ENCODE measurements at regions not wholly inside any gene's neighbourhood (a gene's known extent, or its start where the extent isn't known, plus 50 kb on each side); places are given as distances from the start of the nearest gene placed in this dataset.

GRCh38 chr10:9643782-9644181 lies 1373.9 kb upstream of the CELF2 start:
- no peak for TF ChIP-seq CTCF (IDR thresholded peaks at IDR 0.05; ENCODE audit: insufficient read depth in 1 of 2, low read depth in 1 of 2, low read length in 1 of 2, severe bottlenecking in 1 of 2, unreplicated experiment in 1 of 2)
- peaks cover 6% of the 10 kb centered on the region; the same call in 1 of the 2 replicates for H3K9me3 ChIP-seq
- Mint-ChIP-seq H3K9me3 (ENCODE audit: unreplicated experiment) (peaks cover 29% of the 10 kb centered on the region), H3K27me3 (ENCODE audit: insufficient read depth, unreplicated experiment) (no peaks in the 10 kb centered on the region), H3K4me3 (ENCODE audit: unreplicated experiment) (no peak overlapping the region), H3K36me3 (ENCODE audit: insufficient read depth, unreplicated experiment) (no peaks in the 10 kb centered on the region), H3K27ac (ENCODE audit: unreplicated experiment) (no peak overlapping the region), H3K4me1 (ENCODE audit: low read depth, unreplicated experiment) (no peaks in the 10 kb centered on the region)
- DNase-seq: no peak
- CTCF ChIA-PET: interaction anchor here (0.7 kb wide), 1 partner anchor 219 kb away, joined by 4 read pairs; no protein-coding TSS in a partner anchor
- no peaks in the 10 kb centered on the region for H3K4me1 ChIP-seq
- no TSS peak for BruUV-seq (replicated peaks)
- H3K27me3 ChIP-seq (replicated peaks; ENCODE audit: control insufficient read depth, insufficient read depth, low read length): no peaks in the 10 kb centered on the region
- H3K4me3 ChIP-seq (ENCODE audit: low read depth, low read length): no peak overlapping the region
- intact Hi-C loops (cut with micrococcal nuclease; ENCODE audit: unreplicated experiment): no loop called here
- no peaks in the 10 kb centered on the region for H3K36me3 ChIP-seq (ENCODE audit: control insufficient read depth, insufficient read depth, low read length)
- POLR2A ChIA-PET: no interaction called here

GRCh38 chr10:9645404-9645803 lies 1372.3 kb upstream of the CELF2 start:
- no peaks in the 10 kb centered on the region for H3K36me3 Mint-ChIP-seq (ENCODE audit: insufficient read depth, unreplicated experiment)
- no TSS peak for BruUV-seq (replicated peaks)
- CTCF ChIA-PET: no interaction called here
- no peaks in the 10 kb centered on the region for H3K27me3 Mint-ChIP-seq (ENCODE audit: insufficient read depth, unreplicated experiment)
- Histone ChIP-seq H3K9me3 (peaks cover 6% of the 10 kb centered on the region; the same call in 1 of the 2 replicates), H3K4me1 (no peaks in the 10 kb centered on the region), H3K36me3 (ENCODE audit: control insufficient read depth, insufficient read depth, low read length) (no peaks in the 10 kb centered on the region), H3K27me3 (replicated peaks; ENCODE audit: control insufficient read depth, insufficient read depth, low read length) (no peaks in the 10 kb centered on the region), H3K4me3 (ENCODE audit: low read depth, low read length) (no peak overlapping the region)
- POLR2A ChIA-PET: no interaction called here
- TF ChIP-seq CTCF (IDR thresholded peaks at IDR 0.05; ENCODE audit: insufficient read depth in 1 of 2, low read depth in 1 of 2, low read length in 1 of 2, severe bottlenecking in 1 of 2, unreplicated experiment in 1 of 2): no peak
- peaks cover 29% of the 10 kb centered on the region for H3K9me3 Mint-ChIP-seq (ENCODE audit: unreplicated experiment)
- no peaks in the 10 kb centered on the region for H3K4me1 Mint-ChIP-seq (ENCODE audit: low read depth, unreplicated experiment)
- no peak for DNase-seq
- H3K27ac Mint-ChIP-seq (ENCODE audit: unreplicated experiment): no peak overlapping the region
- intact Hi-C loops (cut with micrococcal nuclease; ENCODE audit: unreplicated experiment): no loop called here
- H3K4me3 Mint-ChIP-seq (ENCODE audit: unreplicated experiment): no peak overlapping the region

GRCh38 chr10:9645928-9646600 lies 1371.6 kb upstream of the CELF2 start:
- no peak overlapping the region for H3K4me3 ChIP-seq (ENCODE audit: low read depth, low read length)
- H3K4me3 Mint-ChIP-seq (ENCODE audit: unreplicated experiment): no peak overlapping the region
- BruUV-seq (replicated peaks): no TSS peak
- intact Hi-C loops (cut with micrococcal nuclease; ENCODE audit: unreplicated experiment): no loop called here
- H3K36me3 ChIP-seq (ENCODE audit: control insufficient read depth, insufficient read depth, low read length): no peaks in the 10 kb centered on the region
- peaks cover 6% of the 10 kb centered on the region; the same call in 1 of the 2 replicates for H3K9me3 ChIP-seq
- ChIA-PET POLR2A (no interaction called here), CTCF (no interaction called here)
- no peak for TF ChIP-seq CTCF (IDR thresholded peaks at IDR 0.05; ENCODE audit: insufficient read depth in 1 of 2, low read depth in 1 of 2, low read length in 1 of 2, severe bottlenecking in 1 of 2, unreplicated experiment in 1 of 2)
- H3K27me3 Mint-ChIP-seq (ENCODE audit: insufficient read depth, unreplicated experiment): no peaks in the 10 kb centered on the region
- H3K36me3 Mint-ChIP-seq (ENCODE audit: insufficient read depth, unreplicated experiment): no peaks in the 10 kb centered on the region
- no peaks in the 10 kb centered on the region for H3K4me1 Mint-ChIP-seq (ENCODE audit: low read depth, unreplicated experiment)
- H3K27me3 ChIP-seq (replicated peaks; ENCODE audit: control insufficient read depth, insufficient read depth, low read length): no peaks in the 10 kb centered on the region
- peaks cover 29% of the 10 kb centered on the region for H3K9me3 Mint-ChIP-seq (ENCODE audit: unreplicated experiment)
- DNase-seq: no peak
- no peaks in the 10 kb centered on the region for H3K4me1 ChIP-seq
- H3K27ac Mint-ChIP-seq (ENCODE audit: unreplicated experiment): no peak overlapping the region
